GM19324 (cell line): ENCODE measurements at regions not wholly inside any gene's neighbourhood (a gene's known extent, or its start where the extent isn't known, plus 50 kb on each side); places are given as distances from the start of the nearest gene placed in this dataset.
"Not testable (repeated sequence)": the region's sequence is repeated elsewhere in the genome, so short reads cannot be mapped to it uniquely, and the experiment has no call there.

Experiments
- ATAC-seq: cut with Tn5 transposase; IDR thresholded peaks from one replicate; pipeline ENCODE4 v1.9.1; 2021; ENCODE audit warnings: mild to moderate bottlenecking, moderate library complexity; ENCODE audit not compliant: unreplicated experiment, low FRiP score

DNA sequence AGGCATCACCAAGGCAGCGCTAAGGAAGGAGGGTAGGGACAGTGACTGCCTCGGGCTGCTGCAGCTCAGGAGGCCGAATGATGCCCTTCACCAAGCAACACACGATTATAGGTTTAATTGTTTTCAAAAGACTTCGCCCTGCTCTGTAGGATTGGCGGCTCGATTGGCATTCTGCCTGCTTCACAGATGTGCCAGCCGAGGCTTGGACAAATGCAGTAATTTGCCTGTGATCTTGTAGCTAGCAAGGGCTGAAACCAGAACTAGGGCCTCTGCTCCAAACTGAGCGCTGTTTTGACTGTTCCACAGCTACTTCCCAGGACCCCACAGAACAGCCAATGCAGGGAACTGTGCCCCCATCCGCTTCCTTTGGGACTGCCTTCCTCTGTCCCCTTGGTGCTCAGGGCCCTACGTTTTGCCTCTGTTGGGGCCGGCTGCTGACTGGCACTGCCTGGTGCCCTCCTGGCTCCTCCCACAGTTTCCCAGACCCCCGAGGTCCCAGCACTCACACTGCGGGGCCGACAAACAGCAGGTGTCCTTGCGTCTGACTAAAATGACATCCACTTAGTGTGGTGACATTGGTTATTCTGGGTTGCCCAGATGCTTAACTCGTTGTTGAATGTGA is 62.6 kb upstream of the EN2 start:
- ATAC-seq, result no peak

- ATAC-seq, result no peak
These were observed 61.3 kb upstream of the EN2 start for GRCh38 chr7:155396661-155397060.

DNA sequence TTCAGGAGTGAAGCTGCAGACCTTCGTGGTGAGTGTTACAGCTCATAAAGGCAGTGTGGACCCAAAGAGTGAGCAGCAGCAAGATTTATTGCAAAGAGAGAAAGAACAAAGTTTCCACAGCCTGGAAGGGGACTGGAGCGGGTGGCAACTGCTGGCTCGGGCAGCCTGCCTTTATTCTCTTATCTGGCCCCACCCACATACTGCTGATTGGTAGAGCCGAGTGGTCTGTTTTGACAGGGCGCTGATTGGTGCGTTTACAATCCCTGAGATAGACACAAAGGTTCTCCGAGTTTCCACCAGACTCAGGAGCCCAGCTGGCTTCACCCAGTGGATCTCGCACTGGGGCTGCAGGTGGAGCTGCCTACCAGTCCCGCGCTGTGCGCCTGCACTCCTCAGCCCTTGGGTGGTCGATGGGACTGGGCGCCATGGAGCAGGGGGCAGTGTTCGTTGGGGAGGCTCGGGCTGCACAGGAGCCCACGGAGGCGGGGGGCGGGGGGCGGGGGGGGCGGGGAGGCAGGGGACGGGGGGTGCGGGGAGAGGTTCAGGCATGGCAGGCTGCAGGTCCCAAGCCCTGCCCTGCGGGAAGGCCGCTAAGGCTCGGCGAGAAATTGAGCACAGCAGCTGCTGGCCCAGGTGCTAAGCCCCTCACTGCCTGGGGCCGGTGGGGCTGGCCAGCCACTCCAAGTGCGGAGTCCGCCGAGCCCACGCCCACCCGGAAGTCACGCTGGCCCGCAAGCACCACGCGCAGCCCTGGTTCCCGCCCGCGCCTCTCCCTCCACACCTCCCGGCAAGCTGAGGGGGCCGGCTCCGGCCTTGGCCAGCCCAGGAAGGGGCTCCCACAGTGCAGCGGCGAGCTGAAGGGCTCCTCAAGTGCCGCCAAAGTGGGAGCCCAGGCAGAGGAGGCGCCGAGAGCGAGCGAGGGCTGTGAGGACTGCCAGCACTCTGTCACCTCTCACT is 59.9 kb upstream of the EN2 start:
- not testable (repeated sequence) for ATAC-seq

DNA sequence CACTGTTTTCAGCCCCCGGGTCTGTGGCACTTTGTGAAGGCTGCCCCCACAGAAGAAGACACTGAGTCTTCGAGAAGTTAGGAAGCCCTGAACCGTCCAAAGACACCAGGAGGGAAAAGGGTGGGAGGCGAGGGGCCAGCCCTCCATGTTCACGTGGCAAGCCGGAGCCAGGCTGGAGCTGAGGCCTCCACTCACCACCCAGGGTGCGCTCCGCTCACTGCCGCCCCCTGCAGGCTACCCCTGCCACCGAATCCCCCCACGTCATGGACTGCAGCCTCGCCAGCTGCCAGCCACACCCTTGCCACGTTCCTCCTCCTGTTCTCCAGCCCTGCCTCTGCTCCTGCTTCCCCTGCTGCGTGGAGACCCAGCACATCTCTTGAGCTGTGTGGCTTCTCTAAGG is 59.0 kb upstream of the EN2 start:
- ATAC-seq, result no peak

DNA sequence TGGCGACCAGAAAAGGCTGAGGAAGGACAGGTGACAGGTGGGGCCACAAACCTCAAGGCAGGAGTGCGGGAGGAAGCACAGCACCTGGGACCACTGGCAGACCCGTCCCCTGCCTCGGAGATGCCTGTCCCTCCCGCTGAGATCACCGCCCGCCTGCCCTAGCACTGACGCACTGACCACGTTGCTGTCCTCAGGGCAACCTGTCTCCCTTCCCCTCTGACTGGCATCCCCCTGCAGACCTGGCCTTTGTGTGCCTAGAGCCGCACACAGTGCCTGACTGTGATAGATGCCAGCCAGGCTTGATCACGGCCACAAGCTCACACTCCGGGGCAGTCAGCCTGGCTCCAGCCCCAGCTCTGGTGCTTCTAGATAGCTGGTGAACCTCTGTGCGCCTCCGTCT is 58.4 kb upstream of the EN2 start:
- ATAC-seq, result no peak

- no peak for ATAC-seq
These were observed 56.7 kb upstream of the EN2 start for GRCh38 chr7:155401231-155401630.

- ATAC-seq, result no peak
These were observed 56.0 kb upstream of the EN2 start for GRCh38 chr7:155401884-155402283.

- ATAC-seq, result no peak
These were observed 55.0 kb upstream of the EN2 start for GRCh38 chr7:155402941-155403340.

DNA sequence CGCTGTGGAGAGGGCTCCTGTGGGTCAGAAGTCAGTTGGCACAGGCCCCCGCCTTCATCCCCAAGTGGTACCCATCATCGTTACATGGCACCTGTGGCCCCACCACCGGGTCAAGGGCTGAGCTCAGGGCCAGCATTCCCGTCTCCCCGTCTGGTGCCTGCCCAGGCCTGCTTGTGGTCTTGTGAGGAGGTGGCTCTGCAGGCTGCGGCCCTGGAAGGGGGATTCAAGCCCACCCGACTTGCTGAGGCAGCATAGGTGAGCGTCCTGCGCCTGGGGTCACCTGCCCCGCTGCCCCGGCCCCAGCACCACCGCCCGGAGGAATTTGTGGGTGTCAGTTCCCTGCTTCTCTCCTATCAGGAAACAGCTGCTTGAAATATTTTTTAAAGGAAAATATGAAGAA is 53.0 kb upstream of the EN2 start:
- no peak for ATAC-seq

DNA sequence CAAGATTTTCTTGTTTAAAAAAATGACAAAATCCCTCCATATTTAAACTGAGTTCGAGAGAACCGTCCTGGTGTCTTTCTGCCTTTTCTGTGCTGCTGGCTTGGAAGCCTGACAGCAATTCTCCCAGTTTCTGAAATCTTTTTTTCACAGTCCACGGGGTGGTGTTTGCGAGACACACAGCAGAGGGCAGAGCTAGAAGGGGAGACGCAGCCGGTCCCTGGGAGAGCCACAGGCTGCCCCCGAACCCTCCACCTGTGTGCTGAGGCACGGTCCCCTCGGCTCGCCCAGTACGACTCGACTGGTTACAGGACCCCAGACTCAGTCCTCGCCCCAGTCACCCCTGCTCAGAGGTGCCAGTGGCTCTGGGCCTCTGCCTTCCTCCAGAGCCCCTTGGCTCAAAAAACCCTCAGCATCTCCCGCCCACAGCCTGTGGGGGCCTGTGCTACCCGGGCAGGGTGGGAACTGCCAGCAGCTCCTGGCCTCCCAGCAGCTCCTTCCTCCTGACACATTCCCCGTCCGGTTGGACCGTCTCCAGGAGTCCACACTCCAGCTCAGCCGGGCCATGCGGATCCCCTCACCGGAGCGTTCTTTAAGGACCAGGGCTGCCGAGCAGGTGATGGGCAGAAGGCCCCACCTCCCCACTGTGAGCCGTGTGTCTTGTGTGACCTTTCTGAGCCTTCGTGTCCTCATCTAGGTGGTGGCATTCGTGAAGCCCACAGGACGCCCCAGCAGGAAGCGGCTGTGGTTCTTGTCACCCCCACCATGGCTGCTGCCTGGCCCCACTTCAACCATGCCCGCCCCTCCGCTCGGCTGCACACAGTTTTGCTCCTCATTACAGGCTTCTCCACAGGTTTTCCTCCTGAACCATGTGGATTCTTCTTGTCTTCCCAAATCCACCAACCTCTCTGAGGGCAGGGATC is 52.3 kb upstream of the EN2 start:
- ATAC-seq, result no peak

DNA sequence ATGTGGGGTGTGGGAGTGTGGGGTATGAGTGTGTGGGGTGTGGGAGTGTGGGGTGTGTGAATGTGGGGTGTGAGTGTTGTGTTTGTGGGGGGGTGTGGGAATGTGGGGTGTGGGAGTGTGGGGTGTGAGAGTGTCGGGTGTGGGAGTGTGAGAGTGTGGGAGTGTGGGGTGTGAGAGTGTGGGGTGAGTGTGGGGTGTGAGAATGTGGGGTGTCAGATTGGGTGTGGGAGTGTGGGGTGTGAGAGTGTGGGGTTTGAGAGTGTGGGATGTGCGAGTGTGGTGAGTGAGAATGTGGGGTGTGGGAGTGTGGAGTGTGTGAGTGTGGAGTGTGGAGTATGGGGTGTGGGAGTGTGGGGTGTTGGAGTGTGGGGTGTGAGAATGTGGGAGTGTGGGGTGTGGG is 50.1 kb upstream of the EN2 start:
- ATAC-seq, result no peak
